Stomach (tissue), 4 donors: ENCODE measurements at regions not wholly inside any gene's neighbourhood (a gene's known extent, or its start where the extent isn't known, plus 50 kb on each side); places are given as distances from the start of the nearest gene placed in this dataset.

ENCODE experiments used
- CTCF ChIP-seq, 7 experiments: fragments of 450-650 bp in 4 of 7; fragments of 200-600 bp in 3 of 7; sonication (generic) in 3 of 7; IDR thresholded peaks; one replicate each; pipeline ENCODE4 v1.5.1; 2016 to 2019; ENCODE audit warnings: antibody characterized with exemption in 7 of 7, control low read depth in 2 of 7, mild to moderate bottlenecking in 1 of 7
- EP300 ChIP-seq: sonication (generic); formaldehyde crosslinking; IDR thresholded peaks from one replicate; pipeline ENCODE4 v1.6.1; 2017; ENCODE audit warnings: antibody characterized with exemption
- POLR2A ChIP-seq, 4 donors: fragments of 450-650 bp; IDR thresholded peaks; one replicate each; pipeline ENCODE4 v1.6.1; 2016; ENCODE audit warnings: antibody characterized with exemption in 4 of 4, control low read depth in 2 of 4, mild to moderate bottlenecking in 1 of 4, moderate library complexity in 1 of 4
- POLR2AphosphoS5 ChIP-seq, 3 donors: sonication (generic); formaldehyde crosslinking; IDR thresholded peaks; one replicate each; pipeline ENCODE4 v1.6.1; 2016; ENCODE audit warnings: antibody characterized with exemption in 3 of 3

GRCh38 chr1:94602316-94602715 is 60.8 kb upstream of the F3 start:
- no peak for TF ChIP-seq CTCF (IDR thresholded peaks at IDR 0.05)
- TF ChIP-seq POLR2A (IDR thresholded peaks at IDR 0.05), result no peak
- TF ChIP-seq EP300, result no peak
- peak in 1 of 3 donors; percentile 43 for TF ChIP-seq POLR2AphosphoS5 (IDR thresholded peaks at IDR 0.05)
